ENCODE measurements at regions not wholly inside any gene's neighbourhood (a gene's known extent, or its start where the extent isn't known, plus 50 kb on each side); places are given as distances from the start of the nearest gene placed in this dataset.

DNA sequence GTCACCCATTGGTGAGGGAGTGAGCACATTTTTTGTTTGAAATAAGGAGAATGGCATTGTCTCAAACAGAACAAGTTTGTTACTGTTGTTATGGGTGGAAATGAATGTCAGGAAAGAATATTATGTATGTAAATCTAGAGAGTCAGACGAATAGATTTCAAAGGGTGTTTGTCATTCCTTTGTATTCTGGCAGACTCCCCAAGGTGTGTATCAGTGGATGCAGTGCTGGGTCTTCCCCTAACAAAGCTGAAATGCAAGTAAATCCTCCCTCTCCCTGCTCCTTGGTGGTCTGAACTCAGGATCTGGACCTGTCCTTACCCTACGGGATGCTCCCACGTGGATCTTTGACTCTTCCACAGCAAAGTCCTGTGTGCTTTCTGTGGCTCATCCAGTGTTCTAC, 139.5 kb upstream of the ZNF516 start:
- intact Hi-C loops (cut with micrococcal nuclease), result no loop called here
- CTCF ChIA-PET, result no interaction called here
- H4K8ac ChIP-seq (ENCODE audit: low read depth in 2 of 2, low read length in 2 of 2), result no peak overlapping the region

More for the DNA sequence above, 139.5 kb upstream of the ZNF516 start:
- H3K27ac ChIP-seq (ENCODE audit: insufficient read depth, low read length), result no peak overlapping the region
- no peak overlapping the region for H4K91ac ChIP-seq (ENCODE audit: insufficient read depth, low read depth, low read length)
- no TSS peak for BruUV-seq (replicated peaks)
- H3K14ac ChIP-seq (replicated peaks; ENCODE audit: low read depth, low read length), result no peak overlapping the region
- no peaks in the 10 kb centered on the region for H3K36me3 ChIP-seq (ENCODE audit: control insufficient read depth, insufficient read depth, low read length)
- no peak for DNase-seq
- no peak overlapping the region for H3K4ac ChIP-seq (ENCODE audit: low read depth, low read length)
- in situ Hi-C loops (cut with MboI; ENCODE audit: low sequenced_read_pairs), result no loop called here
- no peak overlapping the region for H3K9ac ChIP-seq (ENCODE audit: low read depth, low read length)
- H3K4me2 ChIP-seq (ENCODE audit: low read depth, low read length), result no peak overlapping the region
- H3K23ac ChIP-seq (ENCODE audit: low read depth, low read length), result no peak overlapping the region
- H3K4me3 ChIP-seq (ENCODE audit: insufficient read depth, low read depth, low read length), result no peak overlapping the region
- no peak for ATAC-seq (ENCODE audit: low read depth)
- H4K20me1 ChIP-seq (ENCODE audit: insufficient read depth, low read length), result no peaks in the 10 kb centered on the region
- TF ChIP-seq, protein P1, sequence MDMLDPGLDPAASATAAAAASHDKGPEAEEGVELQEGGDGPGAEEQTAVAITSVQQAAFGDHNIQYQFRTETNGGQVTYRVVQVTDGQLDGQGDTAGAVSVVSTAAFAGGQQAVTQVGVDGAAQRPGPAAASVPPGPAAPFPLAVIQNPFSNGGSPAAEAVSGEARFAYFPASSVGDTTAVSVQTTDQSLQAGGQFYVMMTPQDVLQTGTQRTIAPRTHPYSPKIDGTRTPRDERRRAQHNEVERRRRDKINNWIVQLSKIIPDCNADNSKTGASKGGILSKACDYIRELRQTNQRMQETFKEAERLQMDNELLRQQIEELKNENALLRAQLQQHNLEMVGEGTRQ (IDR thresholded peaks at IDR 0.05; ENCODE audit: low read depth, low read length), result no peak
- H2AFZ ChIP-seq (replicated peaks; ENCODE audit: low read length, poor library complexity), result no peak overlapping the region
- WGBS, 2 experiments (ENCODE audit: extremely low coverage in 2 of 2, insufficient read length in 1 of 2), result no CpG with 5 or more reads among the region's 3 CpGs
- H2AK9ac ChIP-seq (replicated peaks; ENCODE audit: low read depth, low read length, poor library complexity), result no peak overlapping the region
- H3K27me3 ChIP-seq (ENCODE audit: control insufficient read depth, insufficient read depth, low read length), result peaks cover 14% of the 10 kb centered on the region
- H3K18ac ChIP-seq (ENCODE audit: low read depth, low read length), result no peak overlapping the region
- dilution Hi-C loops (cut with HindIII; ENCODE audit: low sequenced_read_pairs, unreplicated experiment), result no loop called here
- no peaks in the 10 kb centered on the region for H3K79me1 ChIP-seq (ENCODE audit: low read depth in 1 of 2, low read length in 2 of 2)
- H3K56ac ChIP-seq (ENCODE audit: extremely low read depth, insufficient read depth, low read length), result no peak overlapping the region
- H2AK5ac ChIP-seq (ENCODE audit: low read depth, low read length), result no peak overlapping the region
- no peaks in the 10 kb centered on the region for H3K9me3 ChIP-seq (ENCODE audit: control insufficient read depth, insufficient read depth, low read length)
- no peak overlapping the region for H4K5ac ChIP-seq (ENCODE audit: low read depth, low read length)
- no peak overlapping the region for H2BK5ac ChIP-seq (ENCODE audit: low read depth, low read length, poor library complexity, severe bottlenecking)
- H2BK20ac ChIP-seq (ENCODE audit: low read depth, low read length), result no peak overlapping the region
- no peaks in the 10 kb centered on the region for H3K4me1 ChIP-seq (ENCODE audit: control insufficient read depth, insufficient read depth, low read length)
- no peak overlapping the region for H2BK15ac ChIP-seq (ENCODE audit: low read depth, low read length)
- no peaks in the 10 kb centered on the region for H3K9me1 ChIP-seq (ENCODE audit: insufficient read depth, low read length)
- POLR2A ChIA-PET (ENCODE audit: unreplicated experiment), result no interaction called here
- no peak overlapping the region for H2BK120ac ChIP-seq (ENCODE audit: low read depth, low read length)

Measured in IMR-90 (cell line).